ENCODE measurements at regions not wholly inside any gene's neighbourhood (a gene's known extent, or its start where the extent isn't known, plus 50 kb on each side); places are given as distances from the start of the nearest gene placed in this dataset.

DNA sequence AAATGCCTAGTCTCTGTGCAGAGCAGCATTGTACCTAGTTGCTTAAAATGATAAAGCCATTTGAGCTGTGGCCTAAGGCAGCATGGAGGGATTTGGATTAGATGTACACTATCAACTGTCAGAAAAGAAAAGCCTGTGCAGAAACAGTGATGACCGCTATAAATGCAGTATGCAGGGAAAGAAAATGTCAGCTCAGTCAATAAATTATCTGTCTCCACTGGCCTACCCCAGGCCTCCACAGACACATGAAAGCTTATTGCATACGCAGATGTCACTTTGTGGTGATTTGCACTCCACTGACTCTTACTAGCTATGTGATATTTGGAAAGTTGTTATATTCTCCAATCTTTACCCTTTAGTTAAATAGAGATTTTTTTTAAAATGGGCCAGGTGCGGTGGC lies 221.9 kb upstream of the OPRM1 start:
- TF ChIP-seq POLR2A (IDR thresholded peaks at IDR 0.05; ENCODE audit: low read depth, low read length) (no peak), POLR2AphosphoS5 (IDR thresholded peaks at IDR 0.05; ENCODE audit: low read depth, low read length) (no peak)

All from GM12892 (cell line).